GM21786 (cell line): ENCODE measurements at regions not wholly inside any gene's neighbourhood (a gene's known extent, or its start where the extent isn't known, plus 50 kb on each side); places are given as distances from the start of the nearest gene placed in this dataset.

Source experiments
- ATAC-seq: cut with Tn5 transposase; IDR thresholded peaks from one replicate; pipeline ENCODE4 v1.9.1; 2021; ENCODE audit not compliant: unreplicated experiment

GRCh38 chr13:78239714-78240113 is 321.1 kb upstream of the EDNRB start:
- ATAC-seq, result no peak

DNA sequence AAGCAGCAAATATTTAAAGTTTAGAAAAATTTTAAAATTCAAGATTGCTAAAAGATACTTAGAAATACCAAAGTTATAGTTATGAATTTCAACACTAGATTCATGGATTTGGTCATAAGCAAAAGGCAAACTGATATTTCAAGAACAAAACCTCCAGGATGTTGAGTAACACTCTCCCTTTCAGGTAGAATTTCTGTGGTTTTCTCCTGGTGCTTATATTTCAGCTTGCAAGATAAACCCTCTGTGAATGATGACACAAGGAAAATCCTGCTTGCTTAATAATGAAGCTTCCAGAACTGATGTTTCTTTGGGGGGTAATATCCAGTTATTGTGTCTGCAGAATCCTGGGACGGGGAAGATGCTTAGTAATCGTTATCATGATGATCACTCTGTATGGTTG is 320.3 kb upstream of the EDNRB start:
- no peak for ATAC-seq

GRCh38 chr13:78228940-78229339 is 310.3 kb upstream of the EDNRB start:
- ATAC-seq, result no peak

DNA sequence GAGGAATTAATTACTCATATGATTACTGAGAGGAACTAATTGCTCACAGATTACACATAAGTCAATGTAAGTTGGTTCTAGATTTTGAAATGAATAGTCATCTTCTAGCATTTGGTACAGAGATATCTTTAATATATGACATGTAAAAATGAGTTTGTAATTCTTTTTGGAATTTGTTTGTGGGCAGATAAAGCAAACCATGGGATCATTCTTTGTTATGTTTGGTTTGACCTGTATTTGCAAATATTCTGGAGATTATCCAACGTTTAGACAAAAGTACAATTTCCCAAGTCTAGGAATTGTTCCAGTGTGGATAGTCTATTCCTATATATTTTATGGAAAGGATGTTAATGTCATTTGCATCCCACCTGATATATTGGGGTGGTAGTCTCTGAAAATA is 309.6 kb upstream of the EDNRB start:
- ATAC-seq, result no peak

- ATAC-seq, result no peak
Measured at GRCh38 chr13:78227709-78228108, 309.1 kb upstream of the EDNRB start.

DNA sequence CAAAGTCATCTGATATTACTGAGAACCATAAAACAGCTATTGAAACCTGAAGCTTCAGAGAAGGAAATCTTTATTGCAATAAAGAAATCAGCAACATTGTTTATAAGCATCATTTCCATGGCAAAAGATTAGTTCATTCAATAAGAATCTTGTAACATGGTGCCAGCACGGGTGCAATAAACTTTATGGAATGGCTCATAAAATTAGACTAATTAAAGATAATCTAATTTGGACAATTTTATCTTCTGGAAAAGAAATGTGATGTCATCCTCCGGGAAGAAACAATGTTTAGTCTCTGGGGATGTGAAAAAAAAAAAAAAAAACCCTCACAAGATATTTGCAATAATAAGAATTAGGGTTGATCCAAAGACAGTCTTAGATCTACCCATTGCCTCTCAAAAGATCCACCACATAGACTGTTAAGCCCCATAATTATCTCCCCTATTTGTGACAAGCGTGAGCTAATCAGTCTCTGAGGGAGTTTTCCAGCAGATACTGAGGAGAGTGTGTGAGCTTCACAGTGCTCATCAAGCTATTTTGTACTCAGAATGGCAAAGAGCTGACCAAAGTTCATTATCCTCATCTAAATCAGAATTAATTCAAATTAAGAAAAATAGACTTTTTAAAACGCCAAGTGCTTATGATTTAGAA is 297.0 kb upstream of the EDNRB start:
- no peak for ATAC-seq

GRCh38 chr13:78201411-78201810 is 282.8 kb upstream of the EDNRB start:
- ATAC-seq, result peak; percentile 79

- no peak for ATAC-seq
Measured at GRCh38 chr13:78198821-78199220, 280.2 kb upstream of the EDNRB start.

GRCh38 chr13:78198419-78198818 is 279.8 kb upstream of the EDNRB start:
- ATAC-seq, result no peak

- no peak for ATAC-seq
Measured at GRCh38 chr13:78197231-78197630, 278.6 kb upstream of the EDNRB start.

DNA sequence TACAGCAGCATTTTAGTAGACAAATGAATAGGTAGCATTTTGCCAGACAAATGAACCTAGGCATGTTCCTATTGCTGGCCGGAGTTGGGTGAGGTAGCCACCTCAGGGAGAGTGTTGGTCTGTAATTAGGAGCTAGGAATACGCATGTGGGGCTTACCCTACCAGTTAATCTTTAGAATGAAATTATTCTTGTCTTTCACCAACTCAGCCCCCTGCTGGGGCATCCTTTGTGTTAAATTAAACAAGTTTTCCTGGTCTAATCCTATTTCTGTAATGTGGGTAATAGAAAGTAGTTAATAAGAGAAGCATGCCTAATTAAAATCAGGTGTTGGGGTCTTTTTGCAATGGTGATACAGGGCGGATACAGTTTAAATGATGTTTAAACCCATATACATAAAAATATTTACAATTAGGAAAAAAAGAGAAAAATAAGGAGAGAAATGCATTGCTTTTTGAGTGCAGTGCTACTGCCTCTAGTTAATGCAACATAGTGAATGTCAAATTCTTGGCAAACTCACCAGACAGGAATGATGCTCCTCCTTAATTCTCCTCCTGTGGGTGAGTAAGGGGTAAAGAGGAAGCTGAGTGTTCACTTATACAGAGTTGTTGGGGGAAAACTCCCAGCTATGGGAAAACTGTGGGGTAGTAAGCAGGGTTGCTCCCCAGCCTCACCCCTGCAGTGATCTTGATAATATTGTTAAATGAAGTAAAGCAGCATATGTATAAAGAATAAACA is 276.4 kb upstream of the EDNRB start:
- no peak for ATAC-seq

GRCh38 chr13:78193846-78194245 is 275.2 kb upstream of the EDNRB start:
- ATAC-seq, result peak; percentile 45

DNA sequence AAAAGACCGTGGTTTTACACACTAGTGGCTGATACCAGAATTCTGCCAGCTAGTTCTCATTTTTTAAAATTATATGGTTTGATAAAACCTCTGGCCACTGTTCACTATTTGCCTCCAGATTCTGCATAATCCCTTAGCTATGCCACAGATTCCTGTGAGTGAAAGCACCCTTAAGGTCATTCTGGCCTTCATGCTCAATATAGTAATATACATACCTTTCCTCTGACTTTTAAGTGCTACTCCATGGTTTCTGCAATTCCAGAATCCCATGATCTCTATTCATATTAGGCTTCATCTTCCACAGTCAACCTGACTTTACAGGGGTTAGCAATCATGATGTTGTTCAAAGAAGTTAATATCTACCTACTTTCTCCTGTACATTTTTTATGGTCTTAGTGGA is 274.1 kb upstream of the EDNRB start:
- ATAC-seq, result no peak

GRCh38 chr13:78190296-78190695 is 271.7 kb upstream of the EDNRB start:
- no peak for ATAC-seq

- ATAC-seq, result no peak
Measured at GRCh38 chr13:78187781-78188180, 269.1 kb upstream of the EDNRB start.

- ATAC-seq, result no peak
Measured at GRCh38 chr13:78185700-78186099, 267.1 kb upstream of the EDNRB start.

DNA sequence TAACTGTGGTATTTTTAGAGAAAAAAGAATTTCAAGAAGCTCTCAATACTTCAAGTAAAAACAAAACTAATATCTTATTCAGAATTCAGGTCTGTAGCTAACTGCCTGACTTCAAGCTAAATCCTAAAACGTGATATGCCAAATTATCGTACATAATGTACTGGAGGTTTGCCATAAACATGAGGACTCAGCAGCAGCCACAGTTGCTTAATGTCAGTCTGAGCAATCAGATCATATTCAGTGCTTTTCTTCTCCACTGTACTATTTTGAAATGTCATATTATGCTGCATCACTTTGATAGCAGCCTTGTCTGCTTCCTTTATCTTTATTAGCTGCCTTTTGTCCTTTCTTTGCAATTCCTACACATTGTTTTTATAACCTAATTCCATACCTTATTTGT is 265.1 kb upstream of the EDNRB start:
- ATAC-seq, result no peak

GRCh38 chr13:78182813-78183212 is 264.2 kb upstream of the EDNRB start:
- no peak for ATAC-seq

GRCh38 chr13:78177306-78177705 is 258.7 kb upstream of the EDNRB start:
- no peak for ATAC-seq

DNA sequence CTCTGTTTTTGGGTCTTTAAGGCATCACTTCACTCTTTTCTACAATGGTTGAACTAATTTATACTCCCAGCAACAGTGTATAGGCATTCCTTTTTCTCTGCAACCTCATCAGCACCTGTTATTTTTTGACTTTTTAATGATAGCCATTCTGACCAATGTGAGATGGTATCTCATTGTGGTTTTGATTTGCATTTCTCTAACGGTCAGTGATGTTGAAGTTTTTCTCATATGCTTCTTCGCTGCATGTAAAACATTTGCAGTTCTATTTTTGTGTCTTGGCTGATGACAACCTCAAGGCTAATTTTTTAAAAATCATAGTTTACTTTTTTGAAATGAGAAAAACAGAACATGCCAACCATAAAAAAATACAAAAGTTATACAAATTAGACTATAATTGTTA is 258.2 kb upstream of the EDNRB start:
- no peak for ATAC-seq

DNA sequence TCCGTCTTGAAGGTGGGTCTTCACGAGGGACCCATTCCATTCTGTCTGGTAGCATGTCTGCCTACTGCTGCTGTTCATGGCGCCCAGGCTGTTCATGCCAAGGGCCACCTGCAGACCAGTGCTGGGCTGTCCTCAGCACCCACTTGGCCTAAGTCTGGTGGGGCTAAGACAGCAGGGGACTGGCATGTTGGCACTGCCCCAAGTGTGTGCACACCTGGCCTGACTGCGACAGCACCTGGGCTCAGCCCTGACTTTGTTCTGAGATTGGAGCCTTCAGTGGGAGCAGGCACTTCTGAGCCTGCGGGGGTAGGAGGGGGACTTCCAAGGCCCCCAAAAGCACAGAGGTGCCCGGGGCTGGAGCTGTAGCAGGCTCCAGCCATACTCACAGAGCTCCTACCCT is 250.8 kb upstream of the EDNRB start:
- ATAC-seq, result no peak

DNA sequence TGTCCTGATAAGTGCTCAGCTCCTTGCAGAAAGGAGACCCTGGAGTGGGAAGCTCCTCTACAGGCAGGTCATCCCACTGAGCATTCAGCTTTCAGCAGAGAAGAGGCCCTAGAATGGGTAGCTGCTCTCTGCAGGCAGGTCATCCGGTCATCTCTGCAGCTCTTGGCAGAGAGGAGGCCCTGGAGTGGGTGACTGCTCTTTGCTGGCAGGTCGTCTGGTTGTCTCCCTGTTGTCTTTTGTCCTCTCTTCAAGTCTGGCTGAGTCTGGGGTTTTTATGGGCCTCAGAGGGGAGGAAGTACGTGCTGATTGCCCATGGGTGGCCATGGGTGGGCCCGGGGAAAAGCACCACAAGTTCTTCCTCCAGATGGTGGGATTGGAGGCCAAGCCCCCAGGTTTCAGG is 250.3 kb upstream of the EDNRB start:
- no peak for ATAC-seq

DNA sequence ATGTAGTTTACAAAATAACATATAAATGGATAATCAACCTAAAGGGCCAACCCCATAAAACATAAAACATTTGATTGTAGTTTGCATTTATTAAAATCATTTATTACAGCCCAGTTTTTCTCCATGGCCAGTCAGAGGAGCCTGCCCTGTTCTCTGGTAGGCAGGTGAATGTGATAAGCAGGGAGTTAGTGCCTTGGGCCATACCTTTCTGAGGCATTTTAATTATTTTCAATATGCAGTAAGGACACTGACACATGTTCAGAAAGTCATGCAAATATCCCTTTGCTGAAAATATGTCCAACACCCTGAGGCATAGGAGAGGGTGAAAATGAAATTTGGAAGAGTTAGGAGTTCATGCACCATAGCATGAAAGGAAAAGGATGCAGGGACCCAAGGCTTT is 242.6 kb upstream of the EDNRB start:
- ATAC-seq, result peak; percentile 16
